HS-5 (cell line): ENCODE measurements at regions not wholly inside any gene's neighbourhood (a gene's known extent, or its start where the extent isn't known, plus 50 kb on each side); places are given as distances from the start of the nearest gene placed in this dataset.
"Not testable (repeated sequence)": the region's sequence is repeated elsewhere in the genome, so short reads cannot be mapped to it uniquely, and the experiment has no call there.

Experiments
- DNase-seq: peaks from one replicate; pipeline ENCODE4 v3.0.0-alpha.2; 2012; ENCODE audit warnings: low read depth

GRCh38 chr6:22215474-22215873, 81.4 kb downstream of the PRL start:
- DNase-seq: not testable (repeated sequence)

GRCh38 chr6:22218410-22218809, 78.4 kb downstream of the PRL start:
- no peak for DNase-seq

GRCh38 chr6:22219925-22220324, 76.9 kb downstream of the PRL start:
- DNase-seq: no peak

- no peak for DNase-seq
Observed at GRCh38 chr6:22221211-22221610, 75.6 kb downstream of the PRL start.

GRCh38 chr6:22221630-22222029, 75.2 kb downstream of the PRL start:
- DNase-seq: no peak

- no peak for DNase-seq
Observed at GRCh38 chr6:22222469-22222868, 74.4 kb downstream of the PRL start.

GRCh38 chr6:22227824-22228610, 68.8 kb downstream of the PRL start:
- DNase-seq: no peak

GRCh38 chr6:22231050-22231449, 65.8 kb downstream of the PRL start:
- DNase-seq: no peak

GRCh38 chr6:22231616-22232015, 65.2 kb downstream of the PRL start:
- no peak for DNase-seq

GRCh38 chr6:22236626-22237414, 60.0 kb downstream of the PRL start:
- DNase-seq: peak; percentile 64
